ENCODE measurements at regions not wholly inside any gene's neighbourhood (a gene's known extent, or its start where the extent isn't known, plus 50 kb on each side); places are given as distances from the start of the nearest gene placed in this dataset.
"Not testable (repeated sequence)": the region's sequence is repeated elsewhere in the genome, so short reads cannot be mapped to it uniquely, and the experiment has no call there.

DNA sequence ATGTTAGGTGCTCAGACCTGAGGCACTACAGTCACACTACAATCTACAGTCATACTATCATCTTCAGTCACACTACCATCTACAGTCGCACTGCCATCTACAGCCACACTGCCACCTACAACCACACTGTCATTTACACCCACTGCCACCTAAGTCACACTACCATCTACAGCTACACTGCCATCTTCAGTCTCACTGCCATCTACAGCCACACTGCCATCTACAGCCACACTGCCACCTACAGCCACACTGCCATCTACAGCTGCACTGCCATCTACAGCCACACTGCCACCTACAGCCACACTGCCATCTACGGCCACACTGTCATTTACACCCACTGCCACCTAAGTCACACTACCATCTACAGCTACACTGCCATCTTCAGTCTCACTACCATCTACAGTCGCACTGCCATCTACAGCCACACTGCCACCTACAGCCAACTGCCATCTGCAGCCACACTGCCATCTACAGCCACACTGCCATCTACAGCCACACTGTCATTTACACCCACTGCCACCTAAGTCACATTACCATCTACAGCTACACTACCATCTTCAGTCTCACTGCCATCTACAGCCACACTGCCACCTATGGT lies 155.2 kb upstream of the AFDN start:
- TF ChIP-seq POLR2AphosphoS5, POLR2A (IDR thresholded peaks at IDR 0.05): not testable (repeated sequence)
- TF ChIP-seq, protein P1, sequence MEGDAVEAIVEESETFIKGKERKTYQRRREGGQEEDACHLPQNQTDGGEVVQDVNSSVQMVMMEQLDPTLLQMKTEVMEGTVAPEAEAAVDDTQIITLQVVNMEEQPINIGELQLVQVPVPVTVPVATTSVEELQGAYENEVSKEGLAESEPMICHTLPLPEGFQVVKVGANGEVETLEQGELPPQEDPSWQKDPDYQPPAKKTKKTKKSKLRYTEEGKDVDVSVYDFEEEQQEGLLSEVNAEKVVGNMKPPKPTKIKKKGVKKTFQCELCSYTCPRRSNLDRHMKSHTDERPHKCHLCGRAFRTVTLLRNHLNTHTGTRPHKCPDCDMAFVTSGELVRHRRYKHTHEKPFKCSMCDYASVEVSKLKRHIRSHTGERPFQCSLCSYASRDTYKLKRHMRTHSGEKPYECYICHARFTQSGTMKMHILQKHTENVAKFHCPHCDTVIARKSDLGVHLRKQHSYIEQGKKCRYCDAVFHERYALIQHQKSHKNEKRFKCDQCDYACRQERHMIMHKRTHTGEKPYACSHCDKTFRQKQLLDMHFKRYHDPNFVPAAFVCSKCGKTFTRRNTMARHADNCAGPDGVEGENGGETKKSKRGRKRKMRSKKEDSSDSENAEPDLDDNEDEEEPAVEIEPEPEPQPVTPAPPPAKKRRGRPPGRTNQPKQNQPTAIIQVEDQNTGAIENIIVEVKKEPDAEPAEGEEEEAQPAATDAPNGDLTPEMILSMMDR (IDR thresholded peaks at IDR 0.05 in 8 of 11, conservative IDR thresholded peaks at IDR 0.05 in 3 of 11): not testable (repeated sequence)
